ENCODE measurements at regions not wholly inside any gene's neighbourhood (a gene's known extent, or its start where the extent isn't known, plus 50 kb on each side); places are given as distances from the start of the nearest gene placed in this dataset.

- ChIA-PET CTCF (no interaction called here), POLR2A (no interaction called here)
- no peak for TF ChIP-seq CTCF (IDR thresholded peaks at IDR 0.05; ENCODE audit: control extremely low read depth, extremely low read depth, low read depth, missing control alignments)
- DNase-seq (ENCODE audit: extremely low spot score): no peak
Measured at GRCh38 chr17:14919631-14920213, 345.4 kb downstream of the PMP22 start.

GRCh38 chr17:14919094-14919493 is 346.0 kb downstream of the PMP22 start:
- TF ChIP-seq CTCF (IDR thresholded peaks at IDR 0.05; ENCODE audit: control extremely low read depth, extremely low read depth, low read depth, missing control alignments): no peak
- CTCF ChIA-PET: no interaction called here
- no peak for DNase-seq (ENCODE audit: extremely low spot score)
- POLR2A ChIA-PET: no interaction called here

- TF ChIP-seq CTCF (IDR thresholded peaks at IDR 0.05; ENCODE audit: control extremely low read depth, extremely low read depth, low read depth, missing control alignments): no peak
- CTCF ChIA-PET: no interaction called here
- POLR2A ChIA-PET: no interaction called here
- DNase-seq (ENCODE audit: extremely low spot score): no peak
Measured at GRCh38 chr17:14918540-14918939, 346.6 kb downstream of the PMP22 start.

GRCh38 chr17:14910916-14911315 is 354.2 kb downstream of the PMP22 start:
- POLR2A ChIA-PET: no interaction called here
- DNase-seq (ENCODE audit: extremely low spot score): no peak
- CTCF ChIA-PET: no interaction called here
- TF ChIP-seq CTCF (IDR thresholded peaks at IDR 0.05; ENCODE audit: control extremely low read depth, extremely low read depth, low read depth, missing control alignments): no peak

GRCh38 chr17:14904386-14904785 is 360.7 kb downstream of the PMP22 start:
- no peak for TF ChIP-seq CTCF (IDR thresholded peaks at IDR 0.05; ENCODE audit: control extremely low read depth, extremely low read depth, low read depth, missing control alignments)
- ChIA-PET CTCF (interaction anchor here (1.2 to 1.9 kb wide), 2 partner anchors 22 to 23 kb away, joined by 3 to 4 read pairs; no protein-coding TSS in a partner anchor), POLR2A (no interaction called here)

GRCh38 chr17:14903854-14904253 is 361.3 kb downstream of the PMP22 start:
- CTCF ChIA-PET: interaction anchor here (1.1 to 1.9 kb wide), 3 partner anchors 19 to 23 kb away, joined by 3 to 4 read pairs (median 3); no protein-coding TSS in a partner anchor
- POLR2A ChIA-PET: no interaction called here
- no peak for DNase-seq (ENCODE audit: extremely low spot score)
- TF ChIP-seq CTCF (IDR thresholded peaks at IDR 0.05; ENCODE audit: control extremely low read depth, extremely low read depth, low read depth, missing control alignments): no peak

More at GRCh38 chr17:14904386-14904785, 360.7 kb downstream of the PMP22 start:
- DNase-seq (ENCODE audit: extremely low spot score): no peak
